Fibroblast of lung (primary cell): ENCODE measurements at regions not wholly inside any gene's neighbourhood (a gene's known extent, or its start where the extent isn't known, plus 50 kb on each side); places are given as distances from the start of the nearest gene placed in this dataset.

Experiments used
- DNase-seq, 2 donors: peaks; one replicate each; pipeline versions ENCODE4 v3.0.0 to v3.0.0-alpha.2; 2010; ENCODE audit warnings: low read depth in 2 of 2
- H2AFZ ChIP-seq: 2 replicates; pipeline ENCODE4 v1.5.1; 2012; ENCODE audit warnings: low read length, control low read depth, inconsistent platforms
- H3K27ac ChIP-seq: 2 replicates; pipeline ENCODE4 v1.5.1; 2011; ENCODE audit warnings: low read length, control low read depth; ENCODE audit not compliant: insufficient read depth
- H3K27me3 ChIP-seq: 2 replicates; pipeline ENCODE4 v1.5.1; 2011; ENCODE audit warnings: mild to moderate bottlenecking, low read length; ENCODE audit not compliant: control insufficient read depth, insufficient read depth
- H3K36me3 ChIP-seq: 2 replicates; pipeline ENCODE4 v1.5.1; 2011; ENCODE audit warnings: low read length; ENCODE audit not compliant: control insufficient read depth, insufficient read depth
- H3K4me1 ChIP-seq: 2 replicates; pipeline ENCODE4 v1.5.1; 2011; ENCODE audit warnings: low read length; ENCODE audit not compliant: control insufficient read depth, insufficient read depth; ENCODE audit errors: extremely low read depth
- H3K4me2 ChIP-seq: 2 replicates; pipeline ENCODE4 v1.5.1; 2011; ENCODE audit warnings: low read length, control low read depth; ENCODE audit not compliant: insufficient read depth; ENCODE audit errors: extremely low read depth
- H3K4me3 ChIP-seq, 4 experiments: fragments of 200-600 bp in 1 of 4; sonication (generic) in 1 of 4; replicated peaks in 1 of 4; 2 replicates each; pipeline ENCODE4 v1.5.1; 2011 to 2016; ENCODE audit warnings: low read length in 4 of 4, low read depth in 3 of 4, mild to moderate bottlenecking in 3 of 4, control low read depth in 2 of 4, inconsistent platforms in 1 of 4, mixed read lengths in 1 of 4; ENCODE audit not compliant: insufficient read depth in 1 of 4; ENCODE audit errors: control extremely low read depth in 1 of 4
- H3K79me2 ChIP-seq: 2 replicates; pipeline ENCODE4 v1.5.1; 2012; ENCODE audit warnings: mild to moderate bottlenecking, low read length, inconsistent platforms; ENCODE audit not compliant: control insufficient read depth, insufficient read depth
- H3K9ac ChIP-seq: 2 replicates; pipeline ENCODE4 v1.5.1; 2011; ENCODE audit warnings: mild to moderate bottlenecking, low read length, control low read depth; ENCODE audit not compliant: insufficient read depth
- H3K9me3 ChIP-seq: 2 replicates; pipeline ENCODE4 v1.5.1; 2012; ENCODE audit warnings: low read depth, low read length; ENCODE audit not compliant: control insufficient read depth, insufficient read depth
- H4K20me1 ChIP-seq: 2 replicates; pipeline ENCODE4 v1.5.1; 2011; ENCODE audit warnings: low read length; ENCODE audit not compliant: control insufficient read depth, insufficient read depth; ENCODE audit errors: extremely low read depth
- EZH2 ChIP-seq: IDR thresholded peaks from 2 replicates; pipeline ENCODE4 v1.5.1; 2012; ENCODE audit warnings: low read length, control low read depth, mild to moderate bottlenecking; ENCODE audit errors: missing control alignments
- TF ChIP-seq, protein P1 (sequence below), 2 donors: IDR thresholded peaks in 1 of 2; conservative IDR thresholded peaks in 1 of 2; 1 replicate in 1 of 2; 2 replicates in 1 of 2; pipeline ENCODE4 v1.5.1; 2011 to 2012; ENCODE audit warnings: low read length in 2 of 2, control low read depth in 1 of 2, inconsistent platforms in 1 of 2, low read depth in 1 of 2, mild to moderate bottlenecking in 1 of 2

GRCh38 chr7:24052572-24053260 lies 231.3 kb upstream of the NPY start:
- Histone ChIP-seq H3K27ac (no peak overlapping the region), H3K4me2 (no peak overlapping the region), H3K79me2 (no peaks in the 10 kb centered on the region), H3K4me1 (no peaks in the 10 kb centered on the region), H3K9ac (no peak overlapping the region), H3K36me3 (no peaks in the 10 kb centered on the region), H4K20me1 (no peaks in the 10 kb centered on the region), H2AFZ (no peak overlapping the region), H3K9me3 (no peaks in the 10 kb centered on the region), H3K27me3 (no peaks in the 10 kb centered on the region), H3K4me3 (no peak overlapping the region)
- peak; percentile 70 to 88 for DNase-seq
- TF ChIP-seq, protein P1, sequence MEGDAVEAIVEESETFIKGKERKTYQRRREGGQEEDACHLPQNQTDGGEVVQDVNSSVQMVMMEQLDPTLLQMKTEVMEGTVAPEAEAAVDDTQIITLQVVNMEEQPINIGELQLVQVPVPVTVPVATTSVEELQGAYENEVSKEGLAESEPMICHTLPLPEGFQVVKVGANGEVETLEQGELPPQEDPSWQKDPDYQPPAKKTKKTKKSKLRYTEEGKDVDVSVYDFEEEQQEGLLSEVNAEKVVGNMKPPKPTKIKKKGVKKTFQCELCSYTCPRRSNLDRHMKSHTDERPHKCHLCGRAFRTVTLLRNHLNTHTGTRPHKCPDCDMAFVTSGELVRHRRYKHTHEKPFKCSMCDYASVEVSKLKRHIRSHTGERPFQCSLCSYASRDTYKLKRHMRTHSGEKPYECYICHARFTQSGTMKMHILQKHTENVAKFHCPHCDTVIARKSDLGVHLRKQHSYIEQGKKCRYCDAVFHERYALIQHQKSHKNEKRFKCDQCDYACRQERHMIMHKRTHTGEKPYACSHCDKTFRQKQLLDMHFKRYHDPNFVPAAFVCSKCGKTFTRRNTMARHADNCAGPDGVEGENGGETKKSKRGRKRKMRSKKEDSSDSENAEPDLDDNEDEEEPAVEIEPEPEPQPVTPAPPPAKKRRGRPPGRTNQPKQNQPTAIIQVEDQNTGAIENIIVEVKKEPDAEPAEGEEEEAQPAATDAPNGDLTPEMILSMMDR (conservative IDR thresholded peaks at IDR 0.05 in 1 of 2, IDR thresholded peaks at IDR 0.05 in 1 of 2; ENCODE audit: low read depth in 1 of 2, low read length in 2 of 2): no peak
- no peak for TF ChIP-seq EZH2

- Histone ChIP-seq H3K27ac (no peak overlapping the region), H3K9me3 (no peaks in the 10 kb centered on the region), H3K36me3 (no peaks in the 10 kb centered on the region), H3K79me2 (no peaks in the 10 kb centered on the region), H3K4me1 (no peaks in the 10 kb centered on the region), H3K4me3 (no peak overlapping the region), H4K20me1 (no peaks in the 10 kb centered on the region), H3K27me3 (no peaks in the 10 kb centered on the region), H2AFZ (no peak overlapping the region), H3K4me2 (no peak overlapping the region), H3K9ac (no peak overlapping the region)
- DNase-seq: no peak
- no peak for TF ChIP-seq EZH2
- TF ChIP-seq, protein P1 (conservative IDR thresholded peaks at IDR 0.05 in 1 of 2, IDR thresholded peaks at IDR 0.05 in 1 of 2; ENCODE audit: low read depth in 1 of 2, low read length in 2 of 2): no peak
Observed at GRCh38 chr7:24054236-24054635, 229.8 kb upstream of the NPY start.

GRCh38 chr7:24057243-24057642 lies 226.7 kb upstream of the NPY start:
- H3K36me3 ChIP-seq: no peaks in the 10 kb centered on the region
- H3K4me3 ChIP-seq: no peak overlapping the region
- H2AFZ ChIP-seq: no peak overlapping the region
- no peaks in the 10 kb centered on the region for H3K4me1 ChIP-seq
- no peaks in the 10 kb centered on the region for H4K20me1 ChIP-seq
- no peak overlapping the region for H3K27ac ChIP-seq
- no peaks in the 10 kb centered on the region for H3K27me3 ChIP-seq
- no peak overlapping the region for H3K9ac ChIP-seq
- no peaks in the 10 kb centered on the region for H3K79me2 ChIP-seq
- H3K9me3 ChIP-seq: no peaks in the 10 kb centered on the region
- H3K4me2 ChIP-seq: no peak overlapping the region
- TF ChIP-seq, protein P1 (conservative IDR thresholded peaks at IDR 0.05 in 1 of 2, IDR thresholded peaks at IDR 0.05 in 1 of 2; ENCODE audit: low read depth in 1 of 2, low read length in 2 of 2): peak in 1 of 2 donors; percentile 7
- TF ChIP-seq EZH2: no peak
- DNase-seq: no peak
